Neuronal stem cell (in vitro differentiated cells): ENCODE measurements at regions not wholly inside any gene's neighbourhood (a gene's known extent, or its start where the extent isn't known, plus 50 kb on each side); places are given as distances from the start of the nearest gene placed in this dataset.
A peak's percentile ranks its signal among the peaks of the same experiment; 100 is the strongest.

Source experiments
- DNase-seq: peaks from one replicate; pipeline ENCODE4 v3.0.0-alpha.2; 2013; ENCODE audit warnings: low spot score
- H2AFZ ChIP-seq: one replicate; pipeline ENCODE4 v1.6.1; 2013; ENCODE audit warnings: mild to moderate bottlenecking, low read length, inconsistent platforms
- H2AK5ac ChIP-seq: 2 replicates; pipeline ENCODE4 v1.6.1; 2013; ENCODE audit warnings: low read depth, mild to moderate bottlenecking, inconsistent platforms, low read length, moderate library complexity, mixed read lengths
- H2BK120ac ChIP-seq: 2 replicates; pipeline ENCODE4 v1.6.1; 2013; ENCODE audit warnings: low read depth, mild to moderate bottlenecking, inconsistent platforms, low read length, moderate library complexity, mixed read lengths
- H2BK12ac ChIP-seq: one replicate; pipeline ENCODE4 v1.6.1; 2013; ENCODE audit warnings: low read length, inconsistent platforms
- H2BK15ac ChIP-seq: 2 replicates; pipeline ENCODE4 v1.6.1; 2013; ENCODE audit warnings: mild to moderate bottlenecking, low read length, inconsistent platforms, mixed read lengths
- H2BK5ac ChIP-seq: one replicate; pipeline ENCODE4 v1.6.1; 2013; ENCODE audit warnings: inconsistent platforms, mild to moderate bottlenecking, low read length, moderate library complexity
- H3K14ac ChIP-seq: one replicate; pipeline ENCODE4 v1.6.1; 2013; ENCODE audit warnings: low read length, inconsistent platforms
- H3K18ac ChIP-seq: 2 replicates; pipeline ENCODE4 v1.6.1; 2013; ENCODE audit warnings: low read length, inconsistent platforms
- H3K23ac ChIP-seq: 2 replicates; pipeline ENCODE4 v1.6.1; 2013; ENCODE audit warnings: low read depth, mild to moderate bottlenecking, mixed read lengths, low read length, inconsistent platforms; ENCODE audit not compliant: poor library complexity
- H3K27ac ChIP-seq: replicated peaks from 3 replicates; pipeline ENCODE4 v1.5.1; 2013; ENCODE audit warnings: low read length, inconsistent platforms
- H3K27me3 ChIP-seq, 3 experiments: 2 replicates each; pipeline ENCODE4 v1.6.1; 2013; ENCODE audit warnings: low read length in 3 of 3, mild to moderate bottlenecking in 2 of 3, inconsistent platforms in 1 of 3, low read depth in 1 of 3, mixed read lengths in 1 of 3, moderate library complexity in 1 of 3; ENCODE audit not compliant: control insufficient read depth in 3 of 3, insufficient read depth in 3 of 3
- H3K36me3 ChIP-seq, 2 donors: replicated peaks in 1 of 2; 2 replicates each; pipeline ENCODE4 v1.6.1; 2013; ENCODE audit warnings: low read length in 2 of 2; ENCODE audit not compliant: control insufficient read depth in 2 of 2, insufficient read depth in 2 of 2
- H3K4ac ChIP-seq: 2 replicates; pipeline ENCODE4 v1.6.1; 2013; ENCODE audit warnings: inconsistent platforms, mild to moderate bottlenecking, low read length, moderate library complexity
- H3K4me1 ChIP-seq, 2 donors: 1 replicate in 1 of 2; 2 replicates in 1 of 2; pipeline ENCODE4 v1.6.1; 2013; ENCODE audit warnings: low read length in 2 of 2, low read depth in 1 of 2; ENCODE audit not compliant: control insufficient read depth in 2 of 2, insufficient read depth in 1 of 2
- H3K4me2 ChIP-seq: one replicate; pipeline ENCODE4 v1.6.1; 2013; ENCODE audit warnings: mild to moderate bottlenecking, low read length, inconsistent platforms; ENCODE audit not compliant: insufficient read depth, poor library complexity, severe bottlenecking
- H3K4me3 ChIP-seq, 2 donors: 2 replicates each; pipeline ENCODE4 v1.5.1; 2013; ENCODE audit warnings: low read length in 2 of 2, mild to moderate bottlenecking in 2 of 2, inconsistent platforms in 1 of 2, moderate library complexity in 1 of 2
- H3K79me1 ChIP-seq: one replicate; pipeline ENCODE4 v1.6.1; 2013; ENCODE audit warnings: low read depth, mild to moderate bottlenecking, inconsistent platforms, low read length, moderate library complexity
- H3K9ac ChIP-seq: one replicate; pipeline ENCODE4 v1.6.1; 2013; ENCODE audit warnings: mild to moderate bottlenecking, low read depth, low read length, inconsistent platforms; ENCODE audit not compliant: poor library complexity
- H3K9me3 ChIP-seq, 2 donors: replicated peaks in 1 of 2; 2 replicates each; pipeline versions ENCODE3 to v1.6.1; 2013; ENCODE audit warnings: low read length in 2 of 2, mild to moderate bottlenecking in 2 of 2, inconsistent platforms in 1 of 2, low read depth in 1 of 2, mixed read lengths in 1 of 2, moderate library complexity in 1 of 2; ENCODE audit not compliant: control insufficient read depth in 2 of 2, insufficient read depth in 1 of 2
- H4K8ac ChIP-seq: one replicate; pipeline ENCODE4 v1.6.1; 2013; ENCODE audit warnings: low read depth, mild to moderate bottlenecking, inconsistent platforms, low read length, moderate library complexity
- H4K91ac ChIP-seq: one replicate; pipeline ENCODE4 v1.6.1; 2013; ENCODE audit warnings: low read length, low read depth, mild to moderate bottlenecking, inconsistent platforms; ENCODE audit not compliant: poor library complexity
- WGBS, 2 donors: extraction: QIAGEN DNeasy Blood & Tissue Kit; methylation state at CpG; one replicate each; pipeline ENCODE4 v1.1.7; 2013; ENCODE audit warnings: missing lambda C conversion rate in 2 of 2, mixed read lengths in 1 of 2; ENCODE audit not compliant: insufficient read length in 2 of 2, insufficient replicate concordance in 1 of 2; ENCODE audit errors: extremely low coverage in 2 of 2; 5-methylcytosine and 5-hydroxymethylcytosine counted together

GRCh38 chr13:84032116-84032515, 149.8 kb upstream of the SLITRK1 start:
- Histone ChIP-seq H3K9me3 (peaks cover 0 to 4% of the 10 kb centered on the region in 2 donors), H2BK12ac (no peak overlapping the region), H3K18ac (no peak overlapping the region), H3K9ac (no peak overlapping the region), H3K36me3 (no peaks in the 10 kb centered on the region), H2AFZ (no peak overlapping the region), H3K4me3 (no peak overlapping the region), H3K79me1 (no peaks in the 10 kb centered on the region), H3K14ac (no peak overlapping the region), H3K4ac (no peak overlapping the region), H3K4me2 (no peak overlapping the region), H3K27ac (no peak overlapping the region), H3K4me1 (no peaks in the 10 kb centered on the region), H2AK5ac (no peak overlapping the region), H2BK5ac (no peak overlapping the region), H2BK15ac (no peak overlapping the region), H4K8ac (no peak overlapping the region), H4K91ac (no peak overlapping the region), H2BK120ac (no peak overlapping the region), H3K27me3 (no peaks in the 10 kb centered on the region), H3K23ac (no peak overlapping the region)
- WGBS, 2 donors, result no CpG with 5 or more reads among the region's 1 CpG
- DNase-seq, result no peak

- no CpG with 5 or more reads among the region's 4 CpGs for WGBS, 2 donors
- no peak overlapping the region for H3K4me2 ChIP-seq
- no peaks in the 10 kb centered on the region for H3K79me1 ChIP-seq
- H3K36me3 ChIP-seq, result no peaks in the 10 kb centered on the region
- H4K8ac ChIP-seq, result no peak overlapping the region
- no peak overlapping the region for H2BK5ac ChIP-seq
- no peak for DNase-seq
- no peak overlapping the region for H3K14ac ChIP-seq
- no peak overlapping the region for H3K23ac ChIP-seq
- no peak overlapping the region for H2BK12ac ChIP-seq
- H3K4ac ChIP-seq, result no peak overlapping the region
- no peak overlapping the region for H2AK5ac ChIP-seq
- peaks cover 0 to under 1% of the 10 kb centered on the region in 2 donors for H3K4me1 ChIP-seq
- no peak overlapping the region for H2BK120ac ChIP-seq
- H3K18ac ChIP-seq, result no peak overlapping the region
- H4K91ac ChIP-seq, result no peak overlapping the region
- H2BK15ac ChIP-seq, result no peak overlapping the region
- no peaks in the 10 kb centered on the region for H3K27me3 ChIP-seq
- H3K27ac ChIP-seq, result no peak overlapping the region
- H3K9me3 ChIP-seq, result peaks cover 0 to 8% of the 10 kb centered on the region in 2 donors
- H3K4me3 ChIP-seq, result no peak overlapping the region
- H3K9ac ChIP-seq, result no peak overlapping the region
- no peak overlapping the region for H2AFZ ChIP-seq
Measured at GRCh38 chr13:84031120-84031519, 148.8 kb upstream of the SLITRK1 start.

GRCh38 chr13:84029396-84029795, 147.1 kb upstream of the SLITRK1 start:
- no peak overlapping the region for H2BK120ac ChIP-seq
- no CpG with 5 or more reads among the region's 4 CpGs for WGBS, 2 donors
- H2AK5ac ChIP-seq, result no peak overlapping the region
- H3K36me3 ChIP-seq, result no peaks in the 10 kb centered on the region
- H3K27me3 ChIP-seq, result no peaks in the 10 kb centered on the region
- H3K4me3 ChIP-seq, result no peak overlapping the region
- no peaks in the 10 kb centered on the region for H3K79me1 ChIP-seq
- peaks cover 0 to 7% of the 10 kb centered on the region in 2 donors for H3K4me1 ChIP-seq
- no peak overlapping the region for H3K4ac ChIP-seq
- no peak overlapping the region for H3K14ac ChIP-seq
- H3K18ac ChIP-seq, result no peak overlapping the region
- no peak overlapping the region for H4K91ac ChIP-seq
- no peak overlapping the region for H4K8ac ChIP-seq
- no peak for DNase-seq
- no peak overlapping the region for H2BK5ac ChIP-seq
- H2AFZ ChIP-seq, result no peak overlapping the region
- H3K9me3 ChIP-seq, result peaks cover 0 to 8% of the 10 kb centered on the region in 2 donors
- no peak overlapping the region for H2BK15ac ChIP-seq
- no peak overlapping the region for H2BK12ac ChIP-seq
- no peak overlapping the region for H3K23ac ChIP-seq
- H3K9ac ChIP-seq, result no peak overlapping the region
- H3K4me2 ChIP-seq, result no peak overlapping the region
- H3K27ac ChIP-seq, result no peak overlapping the region

- H3K23ac ChIP-seq, result no peak overlapping the region
- H3K4me3 ChIP-seq, result no peak overlapping the region
- H2AK5ac ChIP-seq, result no peak overlapping the region
- no peak overlapping the region for H2BK120ac ChIP-seq
- H4K8ac ChIP-seq, result no peak overlapping the region
- H3K36me3 ChIP-seq, result no peaks in the 10 kb centered on the region
- no peak overlapping the region for H3K4ac ChIP-seq
- no peak overlapping the region for H3K4me2 ChIP-seq
- DNase-seq, result no peak
- no peak overlapping the region for H3K14ac ChIP-seq
- H3K9me3 ChIP-seq, result peaks cover 0 to 8% of the 10 kb centered on the region in 2 donors
- no peak overlapping the region for H2BK15ac ChIP-seq
- no peak overlapping the region for H2BK12ac ChIP-seq
- no peak overlapping the region for H4K91ac ChIP-seq
- no peak overlapping the region for H2BK5ac ChIP-seq
- H3K27ac ChIP-seq, result no peak overlapping the region
- no peak overlapping the region for H3K18ac ChIP-seq
- peaks cover 0 to 7% of the 10 kb centered on the region in 2 donors for H3K4me1 ChIP-seq
- WGBS, 2 donors, result no CpG with 5 or more reads among the region's 1 CpG
- no peaks in the 10 kb centered on the region for H3K79me1 ChIP-seq
- H3K27me3 ChIP-seq, result no peaks in the 10 kb centered on the region
- H2AFZ ChIP-seq, result peak overlapping the region; percentile 77
- no peak overlapping the region for H3K9ac ChIP-seq
Measured at GRCh38 chr13:84025824-84026223, 143.6 kb upstream of the SLITRK1 start.
